ENCODE measurements at regions not wholly inside any gene's neighbourhood (a gene's known extent, or its start where the extent isn't known, plus 50 kb on each side); places are given as distances from the start of the nearest gene placed in this dataset.
"Not testable (repeated sequence)": the region's sequence is repeated elsewhere in the genome, so short reads cannot be mapped to it uniquely, and the experiment has no call there.

DNA sequence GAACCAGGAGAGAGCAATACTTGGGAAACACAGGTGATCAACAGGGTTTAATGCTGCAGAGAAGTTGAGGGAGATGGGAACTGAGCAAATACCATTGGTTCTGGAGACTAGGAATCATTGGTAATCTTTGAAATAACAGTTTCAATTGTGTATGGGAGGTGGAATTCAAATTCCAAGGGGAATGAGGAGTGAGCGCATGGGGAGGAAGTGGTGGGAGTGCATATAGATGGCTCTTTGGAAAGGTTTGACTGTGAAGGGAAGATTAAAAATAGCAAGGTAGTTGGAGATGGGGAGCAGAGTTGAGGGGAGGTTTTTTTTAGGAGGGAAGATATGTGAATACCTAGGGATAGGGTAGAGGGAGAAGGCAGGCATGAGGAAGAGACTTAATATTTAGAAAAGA lies 51.1 kb upstream of the ROPN1 start:
- in situ Hi-C loops (cut with MboI; ENCODE audit: low sequenced_read_pairs), result no loop called here

GRCh38 chr3:124044956-124045355 lies 53.0 kb upstream of the ROPN1 start:
- in situ Hi-C loops (cut with MboI; ENCODE audit: low sequenced_read_pairs), result no loop called here

- in situ Hi-C loops (cut with MboI; ENCODE audit: low sequenced_read_pairs), result no loop called here
Observed at GRCh38 chr3:124048967-124049798, 57.3 kb upstream of the ROPN1 start.

DNA sequence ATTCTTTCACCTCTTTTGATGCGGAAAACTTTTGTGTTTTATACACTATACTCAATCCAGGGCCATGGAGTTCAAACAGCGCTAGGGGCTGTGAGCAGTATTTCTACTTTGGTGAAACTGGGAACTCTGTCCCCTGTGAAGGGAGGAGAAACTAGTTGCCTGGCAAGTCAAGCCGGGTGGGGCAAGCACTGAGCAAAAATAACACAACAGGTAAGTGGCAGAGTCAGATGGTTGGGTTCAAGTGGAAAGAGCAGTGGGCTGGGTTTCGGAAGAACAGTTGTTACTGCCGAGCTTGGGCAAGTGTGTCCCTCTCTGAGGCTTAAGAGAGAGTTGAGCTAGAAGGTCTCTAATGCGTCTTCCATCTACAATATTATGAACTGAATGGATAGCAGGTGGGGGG lies 59.7 kb upstream of the ROPN1 start:
- in situ Hi-C loops (cut with MboI; ENCODE audit: low sequenced_read_pairs), result no loop called here

- in situ Hi-C loops (cut with MboI; ENCODE audit: low sequenced_read_pairs), result no loop called here
Observed at GRCh38 chr3:124053871-124054270, 61.9 kb upstream of the ROPN1 start.

DNA sequence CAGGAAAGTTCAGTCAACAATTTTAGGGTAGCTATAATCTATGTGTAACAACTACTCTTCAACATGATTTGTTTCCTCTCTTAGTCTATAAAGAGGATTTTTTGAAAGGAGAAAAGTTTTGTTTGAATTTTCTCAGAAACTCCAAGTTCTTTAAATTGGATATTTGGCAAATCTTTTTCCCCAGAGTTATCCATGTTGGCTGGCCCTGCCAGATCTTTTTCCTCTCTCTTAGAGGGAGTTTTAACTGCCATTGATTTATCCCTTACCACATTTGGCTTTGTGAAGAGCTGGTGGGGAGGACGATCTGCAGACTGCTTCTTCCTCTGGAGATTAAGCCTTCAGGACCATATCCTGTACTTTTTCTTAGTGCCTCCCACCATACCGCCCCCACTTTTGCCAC lies 64.9 kb upstream of the ROPN1 start:
- in situ Hi-C loops (cut with MboI; ENCODE audit: low sequenced_read_pairs), result no loop called here

DNA sequence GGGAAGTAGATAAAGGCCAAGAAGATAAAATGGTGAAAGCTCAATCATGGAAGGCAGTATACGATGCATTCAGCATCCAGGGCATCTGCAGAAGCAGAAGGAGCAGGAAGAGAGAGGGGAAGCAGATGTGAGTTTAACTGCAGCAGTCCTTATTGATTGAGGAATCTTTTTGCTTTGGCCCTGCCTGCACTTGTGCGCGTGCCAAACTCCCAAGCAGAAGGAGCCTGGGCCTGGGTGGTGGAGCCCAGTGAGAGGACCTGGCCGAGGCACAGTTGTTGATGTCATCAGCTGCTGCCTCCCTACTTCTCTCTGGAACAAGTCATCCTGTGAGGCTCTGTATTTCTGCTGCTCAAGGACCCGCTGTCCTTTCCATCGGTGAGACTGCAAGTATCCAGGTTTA lies 65.5 kb upstream of the ROPN1 start:
- in situ Hi-C loops (cut with MboI; ENCODE audit: low sequenced_read_pairs), result no loop called here

DNA sequence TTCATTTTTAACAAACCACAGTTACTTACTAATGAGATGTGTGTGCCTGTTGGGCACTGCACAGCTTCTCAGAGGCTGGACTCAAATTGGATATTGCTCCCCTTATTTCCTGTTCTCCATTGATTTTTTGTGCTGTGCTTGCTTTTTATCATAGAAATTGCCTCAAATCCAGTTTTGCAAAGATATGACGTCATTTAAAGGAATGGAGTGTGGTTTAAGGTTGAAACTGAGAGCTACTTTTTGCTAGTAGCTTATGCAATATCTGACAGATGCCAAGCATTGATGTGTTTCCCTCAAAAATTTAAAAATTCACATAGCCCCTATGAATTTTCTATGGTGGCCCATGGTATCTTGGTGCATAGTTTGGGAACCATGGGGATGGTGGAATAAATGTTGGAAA lies 67.7 kb upstream of the ROPN1 start:
- in situ Hi-C loops (cut with MboI; ENCODE audit: low sequenced_read_pairs), result no loop called here

GRCh38 chr3:124063197-124063909 lies 71.4 kb upstream of the ROPN1 start:
- in situ Hi-C loops (cut with MboI; ENCODE audit: low sequenced_read_pairs), result no loop called here

GRCh38 chr3:124064050-124064449 lies 72.1 kb upstream of the ROPN1 start:
- in situ Hi-C loops (cut with MboI; ENCODE audit: low sequenced_read_pairs), result no loop called here

- in situ Hi-C loops (cut with MboI; ENCODE audit: low sequenced_read_pairs), result not testable (repeated sequence)
Observed at GRCh38 chr3:124066543-124066942, 74.6 kb upstream of the ROPN1 start.

GRCh38 chr3:124069706-124070105 lies 77.8 kb upstream of the ROPN1 start:
- in situ Hi-C loops (cut with MboI; ENCODE audit: low sequenced_read_pairs), result not testable (repeated sequence)

DNA sequence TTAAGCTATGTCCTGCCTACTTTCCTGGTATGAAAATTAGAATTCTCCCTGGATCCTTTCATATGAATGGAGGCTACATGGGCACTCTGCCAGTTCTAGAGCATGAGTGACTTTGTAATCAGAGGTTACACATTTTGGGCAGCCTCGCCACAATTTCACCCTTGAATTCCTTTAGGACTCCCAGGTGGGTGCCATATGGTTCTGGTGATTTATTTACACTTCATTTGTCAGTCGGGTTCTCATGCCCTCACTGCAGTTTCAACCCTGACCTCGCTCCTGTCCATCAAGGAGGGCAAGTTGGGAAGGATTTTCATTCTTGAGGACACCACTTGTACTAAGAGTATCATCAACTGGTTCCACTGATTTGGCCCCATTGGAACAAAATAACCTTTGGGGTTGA lies 83.2 kb upstream of the ROPN1 start:
- in situ Hi-C loops (cut with MboI; ENCODE audit: low sequenced_read_pairs), result not testable (repeated sequence)

DNA sequence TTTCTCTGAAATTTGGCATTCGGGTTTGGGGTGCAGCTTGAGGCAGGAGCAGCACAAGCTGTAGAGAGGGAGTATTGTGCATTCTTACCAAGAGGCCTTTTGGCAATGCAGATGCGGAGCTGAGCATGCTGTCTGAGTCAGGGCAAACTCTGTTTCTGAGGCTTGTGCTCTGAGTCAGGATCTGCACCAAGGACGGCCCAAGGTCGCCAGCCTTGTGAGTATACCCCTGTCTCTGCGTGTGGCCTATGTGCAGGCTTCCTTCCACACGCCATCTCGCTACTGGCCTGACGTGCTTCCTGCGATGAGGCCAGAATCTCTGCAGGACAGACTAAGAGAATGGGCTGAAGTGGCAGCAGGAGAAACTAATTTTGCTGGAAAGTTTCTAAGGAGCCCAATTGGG lies 83.8 kb upstream of the ROPN1 start:
- in situ Hi-C loops (cut with MboI; ENCODE audit: low sequenced_read_pairs), result no loop called here

- in situ Hi-C loops (cut with MboI; ENCODE audit: low sequenced_read_pairs), result no loop called here
Observed at GRCh38 chr3:124076235-124076634, 84.3 kb upstream of the ROPN1 start.

GRCh38 chr3:124078953-124079911 lies 87.3 kb upstream of the ROPN1 start:
- in situ Hi-C loops (cut with MboI; ENCODE audit: low sequenced_read_pairs), result no loop called here

DNA sequence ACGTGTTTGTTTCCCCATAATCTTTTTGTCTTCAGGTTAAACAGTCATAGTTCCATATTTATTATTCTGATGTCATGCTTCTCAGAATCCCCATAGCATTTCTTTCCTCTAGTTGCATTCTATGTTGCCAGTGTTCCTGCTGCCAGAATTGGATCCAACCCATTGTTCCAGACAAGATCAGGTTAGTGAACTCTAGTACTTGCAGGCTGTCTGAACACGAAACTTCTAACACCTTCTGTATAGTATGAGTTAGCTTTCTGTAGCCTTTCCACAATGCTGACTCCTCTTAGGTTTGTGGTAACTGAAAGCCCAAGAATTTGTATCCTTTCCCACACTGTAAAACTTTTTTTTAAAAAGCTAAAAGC lies 88.0 kb upstream of the ROPN1 start:
- in situ Hi-C loops (cut with MboI; ENCODE audit: low sequenced_read_pairs), result no loop called here

DNA sequence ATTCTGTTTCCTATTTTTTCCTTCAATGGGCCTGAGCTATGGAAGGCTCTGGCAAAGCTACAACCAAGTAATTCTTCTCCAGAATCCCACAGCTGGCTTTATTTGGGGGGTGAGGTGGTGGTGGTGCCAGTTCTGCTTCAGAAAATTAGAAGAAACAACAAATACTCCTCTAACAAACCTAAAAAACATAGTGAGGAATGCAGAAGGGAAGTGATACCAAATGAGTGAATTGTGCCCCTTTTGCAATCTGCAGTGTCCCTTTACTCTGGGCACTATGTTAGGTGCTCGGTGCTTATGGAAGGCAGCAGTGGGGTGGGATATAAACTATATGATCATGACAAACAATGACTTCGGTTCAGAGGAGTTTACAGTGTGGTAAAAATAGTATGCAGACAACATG lies 90.4 kb upstream of the ROPN1 start:
- in situ Hi-C loops (cut with MboI; ENCODE audit: low sequenced_read_pairs), result no loop called here

- in situ Hi-C loops (cut with MboI; ENCODE audit: low sequenced_read_pairs), result no loop called here
Observed at GRCh38 chr3:124084022-124084881, 92.3 kb upstream of the ROPN1 start.

DNA sequence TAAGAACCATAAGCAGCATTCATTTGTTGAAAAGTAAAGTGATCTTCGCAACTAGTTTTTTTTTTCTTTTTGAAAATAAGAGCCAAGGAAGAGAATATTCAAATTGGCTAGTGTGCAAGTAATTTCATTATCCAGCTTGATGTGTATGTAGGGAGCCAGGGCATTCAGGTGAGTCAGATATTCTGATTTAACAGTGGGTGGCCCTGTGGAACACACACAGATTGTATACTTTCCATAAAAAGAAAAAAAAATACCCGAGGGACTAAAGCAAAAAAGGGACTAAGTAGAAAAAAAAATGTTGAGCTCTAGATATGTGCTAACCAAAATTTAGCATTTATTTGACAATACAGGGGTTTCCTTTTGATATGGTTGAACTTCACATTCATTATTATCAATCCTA lies 96.9 kb upstream of the ROPN1 start:
- in situ Hi-C loops (cut with MboI; ENCODE audit: low sequenced_read_pairs), result no loop called here

All from HL-60/S4 treated with phorbol 12-myristate 13-acetate at 8.2 ng/mL for 4 days and 3 days (cell line).